ENCODE measurements at regions not wholly inside any gene's neighbourhood (a gene's known extent, or its start where the extent isn't known, plus 50 kb on each side); places are given as distances from the start of the nearest gene placed in this dataset.

GRCh38 chr6:18335948-18336347, 51.2 kb upstream of the RNF144B start:
- TF ChIP-seq, protein P1, sequence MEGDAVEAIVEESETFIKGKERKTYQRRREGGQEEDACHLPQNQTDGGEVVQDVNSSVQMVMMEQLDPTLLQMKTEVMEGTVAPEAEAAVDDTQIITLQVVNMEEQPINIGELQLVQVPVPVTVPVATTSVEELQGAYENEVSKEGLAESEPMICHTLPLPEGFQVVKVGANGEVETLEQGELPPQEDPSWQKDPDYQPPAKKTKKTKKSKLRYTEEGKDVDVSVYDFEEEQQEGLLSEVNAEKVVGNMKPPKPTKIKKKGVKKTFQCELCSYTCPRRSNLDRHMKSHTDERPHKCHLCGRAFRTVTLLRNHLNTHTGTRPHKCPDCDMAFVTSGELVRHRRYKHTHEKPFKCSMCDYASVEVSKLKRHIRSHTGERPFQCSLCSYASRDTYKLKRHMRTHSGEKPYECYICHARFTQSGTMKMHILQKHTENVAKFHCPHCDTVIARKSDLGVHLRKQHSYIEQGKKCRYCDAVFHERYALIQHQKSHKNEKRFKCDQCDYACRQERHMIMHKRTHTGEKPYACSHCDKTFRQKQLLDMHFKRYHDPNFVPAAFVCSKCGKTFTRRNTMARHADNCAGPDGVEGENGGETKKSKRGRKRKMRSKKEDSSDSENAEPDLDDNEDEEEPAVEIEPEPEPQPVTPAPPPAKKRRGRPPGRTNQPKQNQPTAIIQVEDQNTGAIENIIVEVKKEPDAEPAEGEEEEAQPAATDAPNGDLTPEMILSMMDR (IDR thresholded peaks at IDR 0.05; ENCODE audit: extremely low read depth, insufficient read depth, missing control alignments): no peak
- in situ Hi-C loops (cut with MboI; ENCODE audit: low pct_unique_long_range_greater_than_20kb, low sequenced_read_pairs, unreplicated experiment): loop anchor here (10.0 kb wide), 1 partner anchor 169 kb away; no protein-coding TSS in a partner anchor

DNA sequence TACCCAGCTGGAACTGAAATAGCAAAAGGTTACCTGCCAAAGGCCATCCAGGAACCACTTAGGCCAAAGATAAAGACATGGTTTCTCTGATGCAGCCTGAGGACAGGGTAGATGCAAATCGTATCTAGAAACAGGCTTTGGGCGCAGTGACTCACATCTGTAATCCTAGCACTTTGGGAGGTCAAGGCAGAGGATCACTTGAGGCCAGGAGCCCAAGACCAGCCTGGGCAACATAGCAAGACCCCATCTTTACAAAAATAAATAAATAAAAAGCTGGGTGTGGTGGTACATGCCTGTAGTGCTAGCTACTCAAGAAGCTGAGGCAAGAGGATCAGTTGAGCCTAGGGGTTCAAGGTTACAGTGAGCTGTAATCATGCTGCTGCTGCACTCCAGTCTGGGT, 52.9 kb upstream of the RNF144B start:
- in situ Hi-C loops (cut with MboI; ENCODE audit: low pct_unique_long_range_greater_than_20kb, low sequenced_read_pairs, unreplicated experiment): loop anchor here (10.0 kb wide), 1 partner anchor 171 kb away; no protein-coding TSS in a partner anchor
- DNase-seq (ENCODE audit: low spot score): no peak
- TF ChIP-seq, protein P1 (IDR thresholded peaks at IDR 0.05; ENCODE audit: extremely low read depth, insufficient read depth, missing control alignments): no peak

More at GRCh38 chr6:18335948-18336347, 51.2 kb upstream of the RNF144B start:
- DNase-seq (ENCODE audit: low spot score): no peak

- DNase-seq (ENCODE audit: low spot score): peak; percentile 31
- TF ChIP-seq, protein P1 (IDR thresholded peaks at IDR 0.05; ENCODE audit: extremely low read depth, insufficient read depth, missing control alignments): no peak
- in situ Hi-C loops (cut with MboI; ENCODE audit: low pct_unique_long_range_greater_than_20kb, low sequenced_read_pairs, unreplicated experiment): loop anchor here (10.0 kb wide), 1 partner anchor 174 kb away; no protein-coding TSS in a partner anchor
Measured at GRCh38 chr6:18330548-18331081, 56.5 kb upstream of the RNF144B start.

DNA sequence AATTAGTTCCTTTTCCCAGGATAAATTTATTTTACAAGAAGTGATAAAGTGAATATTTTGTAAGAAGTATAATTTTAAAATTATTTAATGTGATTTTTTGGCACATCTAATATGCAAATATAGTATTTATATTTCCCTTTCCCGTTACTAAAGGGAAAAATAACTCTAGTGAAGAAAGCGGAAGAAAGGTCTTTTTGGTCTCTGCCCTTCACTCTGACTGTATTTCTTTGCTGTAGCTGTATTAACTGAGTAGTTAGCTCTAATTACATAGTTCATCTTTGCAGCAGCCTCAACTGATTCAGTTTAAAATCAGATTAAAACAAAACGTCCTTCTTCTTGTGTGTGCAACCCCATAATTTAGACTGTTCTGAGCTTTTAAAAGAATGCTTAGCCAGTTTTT, 57.4 kb upstream of the RNF144B start:
- TF ChIP-seq, protein P1 (IDR thresholded peaks at IDR 0.05; ENCODE audit: extremely low read depth, insufficient read depth, missing control alignments): no peak
- no peak for DNase-seq (ENCODE audit: low spot score)
- in situ Hi-C loops (cut with MboI; ENCODE audit: low pct_unique_long_range_greater_than_20kb, low sequenced_read_pairs, unreplicated experiment): loop anchor here (10.0 kb wide), 1 partner anchor 175 kb away; no protein-coding TSS in a partner anchor

GRCh38 chr6:18328540-18328939, 58.6 kb upstream of the RNF144B start:
- TF ChIP-seq, protein P1 (IDR thresholded peaks at IDR 0.05; ENCODE audit: extremely low read depth, insufficient read depth, missing control alignments): no peak
- in situ Hi-C loops (cut with MboI; ENCODE audit: low pct_unique_long_range_greater_than_20kb, low sequenced_read_pairs, unreplicated experiment): no loop called here
- DNase-seq (ENCODE audit: low spot score): no peak

DNA sequence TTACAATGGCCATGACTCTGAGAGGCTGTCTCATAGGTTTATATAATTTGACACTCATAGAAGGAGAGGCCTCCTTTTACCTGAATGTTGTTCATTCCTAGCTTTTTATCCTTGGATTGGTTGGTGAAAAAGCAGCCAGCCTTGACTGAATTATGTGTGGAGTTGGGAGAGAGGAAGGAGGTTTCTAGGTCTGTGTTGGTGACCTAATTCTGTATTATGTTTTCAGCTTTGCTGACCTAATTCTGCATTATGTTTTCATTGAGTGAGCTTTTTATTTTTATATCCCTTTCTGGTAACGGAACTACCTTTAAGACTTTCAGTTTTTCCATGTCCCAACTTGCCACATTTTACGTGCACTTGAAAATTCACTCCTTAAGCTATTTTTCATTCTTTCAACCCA, 59.1 kb upstream of the RNF144B start:
- DNase-seq (ENCODE audit: low spot score): no peak
- in situ Hi-C loops (cut with MboI; ENCODE audit: low pct_unique_long_range_greater_than_20kb, low sequenced_read_pairs, unreplicated experiment): no loop called here
- TF ChIP-seq, protein P1 (IDR thresholded peaks at IDR 0.05; ENCODE audit: extremely low read depth, insufficient read depth, missing control alignments): no peak

Measured in GM13977 (cell line).